Adrenal gland (tissue), 5 donors: ENCODE measurements at regions not wholly inside any gene's neighbourhood (a gene's known extent, or its start where the extent isn't known, plus 50 kb on each side); places are given as distances from the start of the nearest gene placed in this dataset.

ENCODE experiments used
- CTCF ChIP-seq, 6 experiments: fragments of 450-650 bp in 4 of 6; fragments of 200-600 bp in 2 of 6; sonication (generic) in 1 of 6; IDR thresholded peaks; 1 replicate in 5 of 6; 2 replicates in 1 of 6; pipeline versions ENCODE4 v1.5.1 to v1.8.0; 2016 to 2021; ENCODE audit warnings: antibody characterized with exemption in 6 of 6, mild to moderate bottlenecking in 2 of 6, moderate library complexity in 1 of 6
- POLR2A ChIP-seq, 2 donors: fragments of 450-650 bp; IDR thresholded peaks; one replicate each; pipeline ENCODE4 v1.6.1; 2017; ENCODE audit warnings: antibody characterized with exemption in 2 of 2, mild to moderate bottlenecking in 2 of 2, moderate library complexity in 1 of 2
- donor health status: DM: no; HTN: no; CAD: no.

GRCh38 chr2:22557406-22557805, 827.6 kb upstream of the KLHL29 start:
- TF ChIP-seq CTCF (IDR thresholded peaks at IDR 0.05) (no peak), POLR2A (IDR thresholded peaks at IDR 0.05) (no peak)
